ENCODE measurements at regions not wholly inside any gene's neighbourhood (a gene's known extent, or its start where the extent isn't known, plus 50 kb on each side); places are given as distances from the start of the nearest gene placed in this dataset.
"Not testable (repeated sequence)": the region's sequence is repeated elsewhere in the genome, so short reads cannot be mapped to it uniquely, and the experiment has no call there.

DNA sequence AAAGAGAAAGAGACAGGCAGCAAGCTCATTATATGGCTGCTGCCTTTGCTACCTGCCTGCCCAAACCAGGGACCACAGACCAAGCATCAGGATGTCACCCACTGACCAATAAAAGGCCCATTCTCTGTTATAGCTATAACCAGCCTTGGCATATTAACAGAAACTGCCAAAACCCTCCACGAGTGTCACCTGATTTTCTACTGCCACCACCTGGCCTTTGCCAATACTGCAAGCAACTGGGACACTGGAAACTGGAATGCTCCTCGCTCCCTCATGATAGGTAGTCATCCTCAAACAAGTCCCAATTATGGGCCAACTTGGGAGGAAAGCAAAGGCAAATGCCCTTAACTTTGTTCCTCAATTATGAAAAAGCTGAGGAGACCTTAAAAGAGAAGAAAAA lies 76.0 kb downstream of the SPIN4 start:
- peak; percentile 27 for DNase-seq
- Histone ChIP-seq H3K4me3 (ENCODE audit: low read depth, low read length) (no peak overlapping the region), H3K36me3 (replicated peaks) (no peaks in the 10 kb centered on the region), H3K27me3 (replicated peaks) (no peaks in the 10 kb centered on the region), H3K27ac (no peak overlapping the region)
- TF ChIP-seq, protein P1, sequence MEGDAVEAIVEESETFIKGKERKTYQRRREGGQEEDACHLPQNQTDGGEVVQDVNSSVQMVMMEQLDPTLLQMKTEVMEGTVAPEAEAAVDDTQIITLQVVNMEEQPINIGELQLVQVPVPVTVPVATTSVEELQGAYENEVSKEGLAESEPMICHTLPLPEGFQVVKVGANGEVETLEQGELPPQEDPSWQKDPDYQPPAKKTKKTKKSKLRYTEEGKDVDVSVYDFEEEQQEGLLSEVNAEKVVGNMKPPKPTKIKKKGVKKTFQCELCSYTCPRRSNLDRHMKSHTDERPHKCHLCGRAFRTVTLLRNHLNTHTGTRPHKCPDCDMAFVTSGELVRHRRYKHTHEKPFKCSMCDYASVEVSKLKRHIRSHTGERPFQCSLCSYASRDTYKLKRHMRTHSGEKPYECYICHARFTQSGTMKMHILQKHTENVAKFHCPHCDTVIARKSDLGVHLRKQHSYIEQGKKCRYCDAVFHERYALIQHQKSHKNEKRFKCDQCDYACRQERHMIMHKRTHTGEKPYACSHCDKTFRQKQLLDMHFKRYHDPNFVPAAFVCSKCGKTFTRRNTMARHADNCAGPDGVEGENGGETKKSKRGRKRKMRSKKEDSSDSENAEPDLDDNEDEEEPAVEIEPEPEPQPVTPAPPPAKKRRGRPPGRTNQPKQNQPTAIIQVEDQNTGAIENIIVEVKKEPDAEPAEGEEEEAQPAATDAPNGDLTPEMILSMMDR (IDR thresholded peaks at IDR 0.05; ENCODE audit: low read depth, low read length, missing control alignments): peak; percentile 58
- in situ Hi-C loops (cut with HindIII; ENCODE audit: low pct_ligation_motif_present, low sequenced_read_pairs): no loop called here

DNA sequence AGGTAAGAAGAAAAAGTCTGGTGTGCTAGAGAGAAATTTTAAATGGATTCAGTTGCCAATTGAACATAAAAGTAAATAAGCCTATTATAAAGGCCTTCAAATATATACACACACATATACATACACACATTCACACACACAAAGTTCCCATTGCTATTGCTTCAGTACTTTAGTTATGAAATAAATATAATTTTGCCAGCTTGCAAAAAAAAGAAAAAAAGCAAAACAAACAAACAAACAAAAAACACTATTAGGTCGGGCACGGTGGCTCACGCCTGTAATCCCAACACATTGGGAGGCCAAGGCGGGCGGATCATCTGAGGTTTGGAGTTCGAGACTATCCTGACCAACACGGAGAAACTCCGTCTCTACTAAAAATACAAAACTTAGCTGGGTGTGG lies 80.3 kb downstream of the SPIN4 start:
- no peaks in the 10 kb centered on the region for H3K36me3 ChIP-seq (replicated peaks)
- TF ChIP-seq, protein P1 (IDR thresholded peaks at IDR 0.05; ENCODE audit: low read depth, low read length, missing control alignments): no peak
- no peak overlapping the region for H3K27ac ChIP-seq
- no peak for DNase-seq
- H3K4me3 ChIP-seq (ENCODE audit: low read depth, low read length): no peak overlapping the region
- no peaks in the 10 kb centered on the region for H3K27me3 ChIP-seq (replicated peaks)
- in situ Hi-C loops (cut with HindIII; ENCODE audit: low pct_ligation_motif_present, low sequenced_read_pairs): no loop called here

DNA sequence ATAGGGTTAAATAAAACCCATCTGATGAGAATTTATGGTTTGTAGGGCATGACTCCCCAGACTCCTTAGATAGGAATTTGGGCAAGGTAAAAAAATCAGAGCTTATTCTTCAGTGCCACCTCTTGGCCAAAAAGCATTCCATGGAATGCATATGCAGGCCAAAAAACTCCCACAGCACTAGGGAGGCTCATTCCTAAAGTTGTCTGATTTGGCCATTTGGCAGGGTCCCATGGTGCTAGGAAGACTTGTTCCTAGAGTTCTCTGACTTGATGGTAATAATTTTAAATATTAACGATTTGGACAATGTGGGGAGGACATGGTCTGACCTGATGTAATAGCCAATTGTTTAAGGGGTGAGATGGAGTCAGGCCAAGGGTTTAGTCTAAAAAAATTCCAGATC lies 93.0 kb downstream of the SPIN4 start:
- in situ Hi-C loops (cut with HindIII; ENCODE audit: low pct_ligation_motif_present, low sequenced_read_pairs): no loop called here
- H3K27ac ChIP-seq: no peak overlapping the region
- DNase-seq: no peak
- no peaks in the 10 kb centered on the region for H3K36me3 ChIP-seq (replicated peaks)
- H3K4me3 ChIP-seq (ENCODE audit: low read depth, low read length): no peak overlapping the region
- TF ChIP-seq, protein P1 (IDR thresholded peaks at IDR 0.05; ENCODE audit: low read depth, low read length, missing control alignments): no peak
- no peaks in the 10 kb centered on the region for H3K27me3 ChIP-seq (replicated peaks)

DNA sequence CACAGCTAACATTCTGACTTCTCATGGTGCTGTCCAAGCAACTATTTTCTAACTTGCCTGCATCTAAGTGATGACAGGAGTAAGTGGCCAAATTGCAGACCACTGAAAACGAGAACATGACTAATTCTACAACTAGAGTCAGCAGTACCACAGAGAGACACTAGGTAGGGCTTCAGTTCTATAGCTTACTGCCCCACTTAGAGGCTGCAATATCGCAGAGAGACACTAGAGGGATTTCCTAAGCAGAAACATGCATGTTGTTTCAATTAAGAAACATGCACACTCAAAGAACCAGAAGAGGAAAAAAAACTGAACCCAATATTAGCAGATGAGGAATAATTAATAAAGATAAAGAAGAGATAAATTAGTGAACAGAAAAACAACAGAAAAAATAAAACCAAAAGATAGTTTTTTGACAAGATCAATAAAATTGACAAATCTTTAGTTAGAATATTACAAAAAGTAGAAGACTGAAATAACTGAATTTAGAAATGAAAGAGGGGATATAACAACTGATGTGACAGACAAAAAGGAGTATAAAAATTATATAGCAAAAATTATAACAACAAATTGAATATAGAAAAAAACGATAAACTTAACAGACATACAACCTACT lies 100.8 kb downstream of the SPIN4 start:
- in situ Hi-C loops (cut with HindIII; ENCODE audit: low pct_ligation_motif_present, low sequenced_read_pairs): no loop called here
- H3K4me3 ChIP-seq (ENCODE audit: low read depth, low read length): no peak overlapping the region
- no peaks in the 10 kb centered on the region for H3K36me3 ChIP-seq (replicated peaks)
- TF ChIP-seq, protein P1 (IDR thresholded peaks at IDR 0.05; ENCODE audit: low read depth, low read length, missing control alignments): peak; percentile 84
- H3K27ac ChIP-seq: no peak overlapping the region
- H3K27me3 ChIP-seq (replicated peaks): no peaks in the 10 kb centered on the region
- peak; percentile 82 for DNase-seq

DNA sequence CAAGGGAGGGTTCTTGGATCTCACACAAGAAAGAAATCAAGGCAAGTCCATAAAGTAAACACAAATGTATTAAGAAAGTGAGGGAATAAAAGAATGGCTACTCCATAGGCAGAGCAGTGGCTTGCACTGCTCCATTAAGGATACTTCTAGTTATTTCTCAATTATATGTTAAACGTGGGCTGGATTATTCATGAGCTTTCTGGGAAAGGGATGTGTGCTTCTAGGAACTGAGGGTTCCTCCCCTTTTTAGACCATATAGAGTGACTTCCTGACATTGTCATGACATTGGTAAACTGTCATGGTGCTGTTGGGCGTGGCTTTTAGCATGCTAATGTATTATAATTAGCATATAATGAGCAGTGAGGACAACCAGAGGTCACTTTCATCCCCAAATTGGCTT lies 108.4 kb downstream of the SPIN4 start:
- H3K27ac ChIP-seq; DNase-seq; in situ Hi-C loops (cut with HindIII; ENCODE audit: low pct_ligation_motif_present, low sequenced_read_pairs); H3K4me3 ChIP-seq (ENCODE audit: low read depth, low read length); H3K27me3 ChIP-seq (replicated peaks); H3K36me3 ChIP-seq (replicated peaks): not testable (repeated sequence)

DNA sequence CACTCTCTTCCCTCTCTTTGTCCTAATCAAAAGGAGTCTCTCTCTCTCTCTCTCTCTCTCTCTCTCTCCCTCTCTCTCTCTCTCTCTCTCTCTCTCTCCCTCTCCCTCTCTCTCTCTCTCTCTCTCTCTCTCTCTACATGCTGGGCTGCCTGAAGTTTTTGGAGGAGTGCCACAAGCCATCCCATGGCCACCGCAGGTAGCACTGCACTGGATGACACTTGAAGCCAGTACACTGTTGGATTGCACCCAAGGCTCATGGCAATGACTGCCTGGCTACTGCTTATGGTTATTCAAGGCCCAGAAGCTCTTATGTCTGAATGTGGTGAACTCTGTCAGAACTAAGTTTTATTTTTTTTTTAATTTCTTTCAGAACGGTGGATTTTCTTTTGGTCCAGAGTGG lies 115.2 kb downstream of the SPIN4 start:
- in situ Hi-C loops (cut with HindIII; ENCODE audit: low pct_ligation_motif_present, low sequenced_read_pairs); DNase-seq: not testable (repeated sequence)

DNA sequence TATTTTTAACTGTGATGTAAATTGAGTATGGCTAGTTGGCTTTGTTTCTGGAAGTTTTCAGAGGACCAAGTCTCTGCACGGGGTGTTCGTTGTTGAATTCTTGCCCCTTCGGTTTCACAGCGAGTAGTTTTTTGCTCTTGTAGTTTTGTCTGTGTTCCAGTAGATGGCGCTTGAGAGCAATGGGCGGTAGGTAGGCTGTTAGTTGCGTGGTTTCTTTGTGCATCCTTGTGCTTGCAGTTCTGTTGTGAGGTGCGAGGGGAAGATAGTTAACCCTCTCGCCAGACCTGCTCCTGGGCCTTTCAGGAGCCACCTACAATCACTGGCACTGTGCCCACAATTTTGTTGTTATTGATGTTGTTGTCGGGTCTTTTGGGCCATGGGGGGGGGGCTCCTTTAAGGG lies 118.1 kb downstream of the SPIN4 start:
- H3K4me3 ChIP-seq (ENCODE audit: low read depth, low read length); H3K27me3 ChIP-seq (replicated peaks); H3K36me3 ChIP-seq (replicated peaks); in situ Hi-C loops (cut with HindIII; ENCODE audit: low pct_ligation_motif_present, low sequenced_read_pairs); H3K27ac ChIP-seq; DNase-seq: not testable (repeated sequence)

More for the DNA sequence above, 115.2 kb downstream of the SPIN4 start:
- not testable (repeated sequence) for H3K27me3 ChIP-seq (replicated peaks); H3K27ac ChIP-seq; H3K4me3 ChIP-seq (ENCODE audit: low read depth, low read length); H3K36me3 ChIP-seq (replicated peaks)

DNA sequence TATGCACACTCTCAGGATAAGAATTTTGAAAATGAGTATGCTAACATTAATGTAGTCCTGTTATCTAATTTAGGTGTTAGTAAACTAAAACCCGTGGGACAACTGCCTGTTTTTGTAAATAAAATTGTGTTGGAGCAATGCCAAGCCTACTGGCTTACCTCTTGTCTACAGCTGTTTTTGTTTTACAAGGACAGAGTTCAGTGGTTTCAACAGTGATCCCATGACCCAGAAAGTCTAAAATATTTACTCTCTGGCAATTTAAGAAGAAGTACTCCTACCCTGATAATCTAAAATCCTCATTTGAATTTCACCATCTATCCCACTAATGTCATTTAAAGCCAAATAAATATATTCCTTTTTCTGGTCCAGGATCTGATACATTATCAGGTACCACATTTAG lies 132.9 kb downstream of the SPIN4 start:
- H3K27me3 ChIP-seq (replicated peaks); H3K27ac ChIP-seq; DNase-seq; in situ Hi-C loops (cut with HindIII; ENCODE audit: low pct_ligation_motif_present, low sequenced_read_pairs); H3K4me3 ChIP-seq (ENCODE audit: low read depth, low read length); H3K36me3 ChIP-seq (replicated peaks): not testable (repeated sequence)

DNA sequence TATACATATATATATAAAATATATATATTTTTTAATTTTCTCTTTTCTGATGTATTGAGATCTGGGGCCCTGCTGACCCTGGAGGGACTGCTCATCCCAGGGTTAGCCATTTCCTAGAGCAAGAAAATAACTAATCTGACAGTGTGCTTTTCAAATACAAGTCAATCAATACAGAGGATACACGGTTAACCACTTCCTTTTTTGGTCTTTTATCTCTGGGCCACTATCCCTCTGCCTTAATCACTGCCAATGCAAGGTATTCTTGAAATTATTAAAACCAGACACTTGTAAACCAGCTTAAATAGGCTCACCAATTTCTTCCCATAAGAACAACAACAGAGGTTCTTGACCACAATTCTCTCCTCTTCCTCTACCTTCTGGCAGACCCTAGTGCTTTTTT lies 133.6 kb downstream of the SPIN4 start:
- not testable (repeated sequence) for DNase-seq

DNA sequence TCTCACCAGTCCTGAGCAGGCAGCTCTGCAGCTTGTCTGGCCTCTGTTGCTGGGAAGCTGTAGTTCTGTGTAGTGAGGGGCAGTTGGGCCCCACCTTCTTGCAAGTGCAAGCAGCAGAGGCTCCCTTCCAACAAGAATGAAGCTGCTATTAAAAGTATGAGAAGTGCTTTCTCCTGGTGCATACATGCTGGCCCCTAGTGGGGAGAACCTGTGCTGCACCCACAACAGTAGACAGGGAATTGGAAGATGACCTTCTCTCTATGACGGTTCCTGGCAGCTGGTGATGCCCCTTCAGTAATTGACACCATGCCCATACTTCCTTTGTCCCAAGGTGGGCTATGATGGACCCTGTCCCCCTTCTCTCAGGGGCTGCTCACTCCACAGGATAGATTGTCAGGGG lies 141.5 kb downstream of the SPIN4 start:
- H3K4me3 ChIP-seq (ENCODE audit: low read depth, low read length); H3K27me3 ChIP-seq (replicated peaks); DNase-seq; H3K27ac ChIP-seq; H3K36me3 ChIP-seq (replicated peaks); in situ Hi-C loops (cut with HindIII; ENCODE audit: low pct_ligation_motif_present, low sequenced_read_pairs): not testable (repeated sequence)

More for the DNA sequence above, 133.6 kb downstream of the SPIN4 start:
- H3K4me3 ChIP-seq (ENCODE audit: low read depth, low read length); in situ Hi-C loops (cut with HindIII; ENCODE audit: low pct_ligation_motif_present, low sequenced_read_pairs); H3K27me3 ChIP-seq (replicated peaks); H3K36me3 ChIP-seq (replicated peaks); H3K27ac ChIP-seq: not testable (repeated sequence)

DNA sequence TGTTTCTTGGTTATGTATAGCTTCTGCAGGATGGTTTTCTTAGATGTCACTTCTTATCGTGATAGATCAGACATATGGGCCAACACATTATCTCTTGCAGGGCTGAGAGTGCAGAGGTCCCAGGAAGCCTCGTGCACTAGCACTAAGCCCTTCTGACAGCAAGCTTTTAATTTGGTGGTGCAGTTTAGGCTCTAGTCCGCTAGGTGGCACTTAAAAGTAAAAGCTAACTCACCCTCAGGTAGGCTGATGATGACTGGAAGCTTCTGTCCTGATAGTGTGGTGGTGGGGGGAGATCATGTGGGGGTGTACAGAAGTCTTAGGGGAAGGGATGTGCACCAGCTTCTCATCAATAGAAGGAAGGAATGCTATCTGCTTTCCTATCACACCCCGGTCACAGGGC lies 142.0 kb downstream of the SPIN4 start:
- H3K27me3 ChIP-seq (replicated peaks); H3K36me3 ChIP-seq (replicated peaks); DNase-seq; H3K4me3 ChIP-seq (ENCODE audit: low read depth, low read length); in situ Hi-C loops (cut with HindIII; ENCODE audit: low pct_ligation_motif_present, low sequenced_read_pairs); H3K27ac ChIP-seq: not testable (repeated sequence)
